K562 (cell line): ENCODE measurements at regions not wholly inside any gene's neighbourhood (a gene's known extent, or its start where the extent isn't known, plus 50 kb on each side); places are given as distances from the start of the nearest gene placed in this dataset.

Source experiments
- CTCF ChIP-seq, 3 experiments: IDR thresholded peaks in 2 of 3; conservative IDR thresholded peaks in 1 of 3; 2 replicates each; pipeline ENCODE4 v1.5.1; 2011 to 2012; ENCODE audit warnings: low read length in 3 of 3, mild to moderate bottlenecking in 3 of 3, control low read depth in 2 of 3, improper control_type of control experiment in 1 of 3, inconsistent platforms in 1 of 3, low read depth in 1 of 3, mixed read lengths in 1 of 3, moderate library complexity in 1 of 3; ENCODE audit not compliant: insufficient read depth in 2 of 3
- ETV6 ChIP-seq, 3 experiments: fragments of 150-350 bp in 1 of 3; sonication (generic) in 1 of 3; formaldehyde crosslinking in 1 of 3; IDR thresholded peaks; 2 replicates each; pipeline versions ENCODE4 v1.6.1 to v1.8.0; 2014 to 2022; ENCODE audit warnings: borderline replicate concordance in 2 of 3, low read depth in 2 of 3, antibody characterized with exemption in 1 of 3, low read length in 1 of 3, mild to moderate bottlenecking in 1 of 3, missing genetic modification reagents in 1 of 3
- NFYB ChIP-seq: IDR thresholded peaks from 2 replicates; pipeline ENCODE4 v1.6.1; 2011; ENCODE audit warnings: mild to moderate bottlenecking, moderate library complexity; ENCODE audit not compliant: insufficient read length; ENCODE audit errors: extremely low read depth
- POLR2H ChIP-seq: IDR thresholded peaks from 2 replicates; pipeline ENCODE4 v1.6.1; 2016; ENCODE audit warnings: missing genetic modification characterization, low read depth, mild to moderate bottlenecking, control low read depth, missing compliant biosample characterization, moderate library complexity
- SRF ChIP-seq, 2 experiments: fragments of 250-450, 450-650 bp in 1 of 2; sonication (Bioruptor Pico) in 1 of 2; sonication (generic) in 1 of 2; formaldehyde crosslinking; IDR thresholded peaks; 2 replicates each; pipeline versions ENCODE4 v1.5.0 to v1.5.1; 2020 to 2022; ENCODE audit warnings: mild to moderate bottlenecking in 1 of 2, missing genetic modification reagents in 1 of 2
- THRA ChIP-seq: fragments of 450-650 bp; IDR thresholded peaks from 2 replicates; pipeline ENCODE4 v1.6.1; 2017; ENCODE audit warnings: mild to moderate bottlenecking, moderate library complexity
- ZNF3 ChIP-seq: fragments of 250-450 bp; sonication (Bioruptor Pico); IDR thresholded peaks from 2 replicates; pipeline ENCODE4 v1.5.0; 2021; ENCODE audit warnings: mild to moderate bottlenecking, moderate library complexity
- ZNF354B ChIP-seq: fragments of 250-450 bp; sonication (Bioruptor Pico); IDR thresholded peaks from 2 replicates; pipeline ENCODE4 v1.4.0; 2020
- ZNF398 ChIP-seq: fragments of 250-450 bp; sonication (Bioruptor Pico); IDR thresholded peaks from 2 replicates; pipeline ENCODE4 v1.8.0; 2021; ENCODE audit warnings: moderate library complexity, mild to moderate bottlenecking, inconsistent platforms
- ZZZ3 ChIP-seq: fragments of 450-650 bp; IDR thresholded peaks from 2 replicates; pipeline ENCODE4 v1.6.1; 2016; ENCODE audit warnings: antibody characterized with exemption, mild to moderate bottlenecking, moderate library complexity
- TF ChIP-seq, protein P1 (sequence below): fragments of 450-650 bp; IDR thresholded peaks from 2 replicates; pipeline ENCODE4 v1.6.1; 2014; ENCODE audit warnings: low read depth, mild to moderate bottlenecking, moderate library complexity, borderline replicate concordance
- TF ChIP-seq, protein P2 (sequence below): sonication (generic); formaldehyde crosslinking; IDR thresholded peaks from 2 replicates; pipeline ENCODE4 v1.9.0; 2022; ENCODE audit warnings: mild to moderate bottlenecking, missing genetic modification reagents
- TF ChIP-seq, protein P3 (sequence below): fragments of 450-650 bp; IDR thresholded peaks from 2 replicates; pipeline ENCODE4 v1.6.1; 2016

GRCh38 chr6:50116390-50116789, 66.7 kb upstream of the DEFB112 start:
- TF ChIP-seq POLR2H (tag) = no peak
- TF ChIP-seq, protein P1, sequence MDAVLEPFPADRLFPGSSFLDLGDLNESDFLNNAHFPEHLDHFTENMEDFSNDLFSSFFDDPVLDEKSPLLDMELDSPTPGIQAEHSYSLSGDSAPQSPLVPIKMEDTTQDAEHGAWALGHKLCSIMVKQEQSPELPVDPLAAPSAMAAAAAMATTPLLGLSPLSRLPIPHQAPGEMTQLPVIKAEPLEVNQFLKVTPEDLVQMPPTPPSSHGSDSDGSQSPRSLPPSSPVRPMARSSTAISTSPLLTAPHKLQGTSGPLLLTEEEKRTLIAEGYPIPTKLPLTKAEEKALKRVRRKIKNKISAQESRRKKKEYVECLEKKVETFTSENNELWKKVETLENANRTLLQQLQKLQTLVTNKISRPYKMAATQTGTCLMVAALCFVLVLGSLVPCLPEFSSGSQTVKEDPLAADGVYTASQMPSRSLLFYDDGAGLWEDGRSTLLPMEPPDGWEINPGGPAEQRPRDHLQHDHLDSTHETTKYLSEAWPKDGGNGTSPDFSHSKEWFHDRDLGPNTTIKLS = no peak
- TF ChIP-seq ZNF398 = no peak
- no peak for TF ChIP-seq ZNF354B (CRISPR knock-in tag)
- no peak for TF ChIP-seq SRF (CRISPR knock-in tag; IDR thresholded peaks at IDR 0.05)
- TF ChIP-seq THRA = no peak
- no peak for TF ChIP-seq NFYB
- no peak for TF ChIP-seq ZZZ3
- no peak for TF ChIP-seq CTCF (IDR thresholded peaks at IDR 0.05 in 2 of 3, conservative IDR thresholded peaks at IDR 0.05 in 1 of 3; ENCODE audit: insufficient read depth in 2 of 3, low read depth in 1 of 3, low read length in 3 of 3)
- TF ChIP-seq ETV6 (IDR thresholded peaks at IDR 0.05; ENCODE audit: borderline replicate concordance in 1 of 2, low read depth in 2 of 2, low read length in 1 of 2) = no peak
- TF ChIP-seq ETV6 (CRISPR knock-in tag; IDR thresholded peaks at IDR 0.05; ENCODE audit: borderline replicate concordance) = no peak
- TF ChIP-seq ZNF3 = no peak
- TF ChIP-seq, protein P2, sequence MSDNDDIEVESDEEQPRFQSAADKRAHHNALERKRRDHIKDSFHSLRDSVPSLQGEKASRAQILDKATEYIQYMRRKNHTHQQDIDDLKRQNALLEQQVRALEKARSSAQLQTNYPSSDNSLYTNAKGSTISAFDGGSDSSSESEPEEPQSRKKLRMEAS (CRISPR knock-in tag) = no peak
- TF ChIP-seq, protein P3, sequence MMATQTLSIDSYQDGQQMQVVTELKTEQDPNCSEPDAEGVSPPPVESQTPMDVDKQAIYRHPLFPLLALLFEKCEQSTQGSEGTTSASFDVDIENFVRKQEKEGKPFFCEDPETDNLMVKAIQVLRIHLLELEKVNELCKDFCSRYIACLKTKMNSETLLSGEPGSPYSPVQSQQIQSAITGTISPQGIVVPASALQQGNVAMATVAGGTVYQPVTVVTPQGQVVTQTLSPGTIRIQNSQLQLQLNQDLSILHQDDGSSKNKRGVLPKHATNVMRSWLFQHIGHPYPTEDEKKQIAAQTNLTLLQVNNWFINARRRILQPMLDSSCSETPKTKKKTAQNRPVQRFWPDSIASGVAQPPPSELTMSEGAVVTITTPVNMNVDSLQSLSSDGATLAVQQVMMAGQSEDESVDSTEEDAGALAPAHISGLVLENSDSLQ = no peak
